Activated CD8-positive, alpha-beta memory T cell treated with anti-CD3 and anti-CD28 coated beads for 24 hours (primary cell): ENCODE measurements at regions not wholly inside any gene's neighbourhood (a gene's known extent, or its start where the extent isn't known, plus 50 kb on each side); places are given as distances from the start of the nearest gene placed in this dataset.

Experiments used
- DNase-seq: peaks from one replicate; pipeline ENCODE4 v3.0.0-alpha.2; 2020

GRCh38 chr15:31557899-31558298, 231.3 kb downstream of the KLF13 start:
- DNase-seq = no peak

GRCh38 chr15:31558840-31559239, 232.2 kb downstream of the KLF13 start:
- no peak for DNase-seq

- DNase-seq = no peak
Observed at GRCh38 chr15:31559786-31560185, 233.2 kb downstream of the KLF13 start.

GRCh38 chr15:31560643-31561042, 234.0 kb downstream of the KLF13 start:
- DNase-seq = no peak

- no peak for DNase-seq
Observed at GRCh38 chr15:31561156-31561555, 234.5 kb downstream of the KLF13 start.

GRCh38 chr15:31563001-31563400, 236.4 kb downstream of the KLF13 start:
- no peak for DNase-seq

- DNase-seq = no peak
Observed at GRCh38 chr15:31563421-31563820, 236.8 kb downstream of the KLF13 start.

GRCh38 chr15:31567861-31568260, 241.2 kb downstream of the KLF13 start:
- no peak for DNase-seq

GRCh38 chr15:31569836-31570235, 243.2 kb downstream of the KLF13 start:
- DNase-seq = no peak

GRCh38 chr15:31570591-31570990, 244.0 kb downstream of the KLF13 start:
- DNase-seq = no peak

- DNase-seq = no peak
Observed at GRCh38 chr15:31571676-31572075, 245.0 kb downstream of the KLF13 start.

- no peak for DNase-seq
Observed at GRCh38 chr15:31573759-31574158, 247.1 kb downstream of the KLF13 start.

- DNase-seq = no peak
Observed at GRCh38 chr15:31574766-31575165, 248.1 kb downstream of the KLF13 start.

GRCh38 chr15:31577108-31577507, 250.5 kb downstream of the KLF13 start:
- DNase-seq = no peak

GRCh38 chr15:31579282-31579681, 252.6 kb downstream of the KLF13 start:
- DNase-seq = no peak

- DNase-seq = no peak
Observed at GRCh38 chr15:31579976-31580375, 253.3 kb downstream of the KLF13 start.

GRCh38 chr15:31584195-31584594, 257.6 kb downstream of the KLF13 start:
- no peak for DNase-seq

GRCh38 chr15:31585240-31585639, 258.6 kb downstream of the KLF13 start:
- no peak for DNase-seq

- DNase-seq = no peak
Observed at GRCh38 chr15:31586841-31587240, 260.2 kb downstream of the KLF13 start.

GRCh38 chr15:31587583-31587982, 260.9 kb downstream of the KLF13 start:
- no peak for DNase-seq

GRCh38 chr15:31590609-31591008, 264.0 kb downstream of the KLF13 start:
- DNase-seq = no peak

- no peak for DNase-seq
Observed at GRCh38 chr15:31591908-31592307, 265.3 kb downstream of the KLF13 start.

GRCh38 chr15:31597466-31597865, 270.8 kb downstream of the KLF13 start:
- DNase-seq = no peak

- DNase-seq = no peak
Observed at GRCh38 chr15:31598620-31599019, 272.0 kb downstream of the KLF13 start.

GRCh38 chr15:31605467-31605931, 278.9 kb downstream of the KLF13 start:
- DNase-seq = no peak

- DNase-seq = no peak
Observed at GRCh38 chr15:31606194-31606669, 279.6 kb downstream of the KLF13 start.
